GM23338 (cell line): ENCODE measurements at regions not wholly inside any gene's neighbourhood (a gene's known extent, or its start where the extent isn't known, plus 50 kb on each side); places are given as distances from the start of the nearest gene placed in this dataset.

Source experiments
- EZH2 ChIP-seq: fragments of 200-600 bp; sonication (generic); IDR thresholded peaks from one replicate; pipeline ENCODE4 v1.8.0; 2017; ENCODE audit warnings: antibody characterized with exemption, mild to moderate bottlenecking, low read depth; ENCODE audit not compliant: unreplicated experiment
- NANOG ChIP-seq: IDR thresholded peaks from 2 replicates; pipeline ENCODE4 v1.6.1; 2016; ENCODE audit warnings: antibody characterized with exemption, borderline replicate concordance
- STAT1 ChIP-seq: IDR thresholded peaks from one replicate; pipeline ENCODE4 v1.6.1; 2016; ENCODE audit warnings: antibody characterized with exemption; ENCODE audit not compliant: unreplicated experiment
- TF ChIP-seq, protein P1 (sequence below), 2 experiments: fragments of 200-600 bp in 1 of 2; sonication (generic) in 1 of 2; conservative IDR thresholded peaks; 2 replicates each; pipeline versions ENCODE4 v1.5.1 to v1.6.1; 2016 to 2017; ENCODE audit warnings: antibody characterized with exemption in 2 of 2, low read depth in 2 of 2, mild to moderate bottlenecking in 2 of 2, moderate library complexity in 1 of 2

DNA sequence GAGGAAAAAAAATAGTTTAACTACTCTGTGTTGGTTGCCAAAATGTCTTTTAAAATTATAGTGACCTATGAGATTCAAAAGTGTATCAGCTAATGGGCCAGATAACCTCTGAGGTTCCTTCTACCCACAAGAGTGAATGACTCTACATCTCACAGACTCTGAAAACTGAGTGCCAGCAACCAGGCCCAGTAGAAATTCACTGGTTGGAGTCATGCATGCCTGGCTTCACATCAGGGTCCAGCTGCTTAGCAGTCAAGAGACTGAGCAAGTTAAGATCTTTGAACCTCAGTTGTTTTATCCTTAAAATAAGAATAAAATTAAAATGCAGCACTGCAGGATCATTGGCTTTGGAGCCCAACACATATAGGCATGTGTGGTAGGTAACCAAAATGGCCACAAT is 342.6 kb upstream of the NFIA start:
- TF ChIP-seq NANOG, result no peak
- no peak for TF ChIP-seq EZH2
- TF ChIP-seq, protein P1, sequence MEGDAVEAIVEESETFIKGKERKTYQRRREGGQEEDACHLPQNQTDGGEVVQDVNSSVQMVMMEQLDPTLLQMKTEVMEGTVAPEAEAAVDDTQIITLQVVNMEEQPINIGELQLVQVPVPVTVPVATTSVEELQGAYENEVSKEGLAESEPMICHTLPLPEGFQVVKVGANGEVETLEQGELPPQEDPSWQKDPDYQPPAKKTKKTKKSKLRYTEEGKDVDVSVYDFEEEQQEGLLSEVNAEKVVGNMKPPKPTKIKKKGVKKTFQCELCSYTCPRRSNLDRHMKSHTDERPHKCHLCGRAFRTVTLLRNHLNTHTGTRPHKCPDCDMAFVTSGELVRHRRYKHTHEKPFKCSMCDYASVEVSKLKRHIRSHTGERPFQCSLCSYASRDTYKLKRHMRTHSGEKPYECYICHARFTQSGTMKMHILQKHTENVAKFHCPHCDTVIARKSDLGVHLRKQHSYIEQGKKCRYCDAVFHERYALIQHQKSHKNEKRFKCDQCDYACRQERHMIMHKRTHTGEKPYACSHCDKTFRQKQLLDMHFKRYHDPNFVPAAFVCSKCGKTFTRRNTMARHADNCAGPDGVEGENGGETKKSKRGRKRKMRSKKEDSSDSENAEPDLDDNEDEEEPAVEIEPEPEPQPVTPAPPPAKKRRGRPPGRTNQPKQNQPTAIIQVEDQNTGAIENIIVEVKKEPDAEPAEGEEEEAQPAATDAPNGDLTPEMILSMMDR (conservative IDR thresholded peaks at IDR 0.05; ENCODE audit: low read depth in 2 of 2), result no peak
- TF ChIP-seq STAT1, result no peak
